Bronchial epithelial cell (primary cell): ENCODE measurements at regions not wholly inside any gene's neighbourhood (a gene's known extent, or its start where the extent isn't known, plus 50 kb on each side); places are given as distances from the start of the nearest gene placed in this dataset.

Experiments used
- DNase-seq: peaks from one replicate; pipeline ENCODE4 v3.0.0-alpha.2; 2010; ENCODE audit warnings: low read depth
- FAIRE-seq: peaks from 2 replicates; lab custom pipeline; 2011; peaks lifted over from hg19 to GRCh38; lab: Jason Lieb, UNC
- H3K27me3 ChIP-seq: 2 replicates; pipeline ENCODE4 v1.5.1; 2011; ENCODE audit warnings: low read length; ENCODE audit not compliant: control insufficient read depth, insufficient read depth
- H3K36me3 ChIP-seq: 2 replicates; pipeline ENCODE4 v1.5.1; 2011; ENCODE audit warnings: low read length; ENCODE audit not compliant: control insufficient read depth, insufficient read depth
- H3K4me3 ChIP-seq: 2 replicates; pipeline ENCODE4 v1.5.1; 2011; ENCODE audit warnings: mild to moderate bottlenecking, low read depth, low read length, control low read depth
- CTCF ChIP-seq: IDR thresholded peaks from 2 replicates; pipeline ENCODE4 v1.5.1; 2011; ENCODE audit warnings: mild to moderate bottlenecking, moderate library complexity, low read length, control low read depth, inconsistent platforms; ENCODE audit not compliant: insufficient read depth, severe bottlenecking

GRCh38 chr5:74953937-74954720 is 87.9 kb upstream of the FAM169A start:
- FAIRE-seq (peak; percentile 64), DNase-seq (peak; percentile 81)
- H3K4me3 ChIP-seq, result no peak overlapping the region

GRCh38 chr5:74953554-74953936 is 87.4 kb upstream of the FAM169A start:
- Histone ChIP-seq H3K36me3 (no peaks in the 10 kb centered on the region), H3K27me3 (no peaks in the 10 kb centered on the region), H3K4me3 (no peak overlapping the region)
- DNase-seq, result no peak
- TF ChIP-seq CTCF, result no peak
- no peak for FAIRE-seq

More at GRCh38 chr5:74953937-74954720, 87.9 kb upstream of the FAM169A start:
- H3K36me3 ChIP-seq, result no peaks in the 10 kb centered on the region
- H3K27me3 ChIP-seq, result no peaks in the 10 kb centered on the region
- no peak for TF ChIP-seq CTCF

- H3K4me3 ChIP-seq, result no peak overlapping the region
- no peaks in the 10 kb centered on the region for H3K27me3 ChIP-seq
- no peak for TF ChIP-seq CTCF
- FAIRE-seq (no peak), DNase-seq (no peak)
- no peaks in the 10 kb centered on the region for H3K36me3 ChIP-seq
Measured at GRCh38 chr5:74952406-74952805, 86.2 kb upstream of the FAM169A start.

- H3K4me3 ChIP-seq, result no peak overlapping the region
- FAIRE-seq (no peak), DNase-seq (no peak)
- H3K36me3 ChIP-seq, result no peaks in the 10 kb centered on the region
- TF ChIP-seq CTCF, result no peak
- no peaks in the 10 kb centered on the region for H3K27me3 ChIP-seq
Measured at GRCh38 chr5:74951865-74952264, 85.7 kb upstream of the FAM169A start.

GRCh38 chr5:74950836-74951515 is 84.8 kb upstream of the FAM169A start:
- TF ChIP-seq CTCF, result no peak

More at GRCh38 chr5:74950836-74951515, 84.8 kb upstream of the FAM169A start:
- FAIRE-seq (no peak), DNase-seq (no peak)
- no peak overlapping the region for H3K4me3 ChIP-seq
- no peaks in the 10 kb centered on the region for H3K36me3 ChIP-seq
- no peaks in the 10 kb centered on the region for H3K27me3 ChIP-seq
